ENCODE measurements at regions not wholly inside any gene's neighbourhood (a gene's known extent, or its start where the extent isn't known, plus 50 kb on each side); places are given as distances from the start of the nearest gene placed in this dataset.
A peak's percentile ranks its signal among the peaks of the same experiment; 100 is the strongest.
"Not testable (repeated sequence)": the region's sequence is repeated elsewhere in the genome, so short reads cannot be mapped to it uniquely, and the experiment has no call there.

DNA sequence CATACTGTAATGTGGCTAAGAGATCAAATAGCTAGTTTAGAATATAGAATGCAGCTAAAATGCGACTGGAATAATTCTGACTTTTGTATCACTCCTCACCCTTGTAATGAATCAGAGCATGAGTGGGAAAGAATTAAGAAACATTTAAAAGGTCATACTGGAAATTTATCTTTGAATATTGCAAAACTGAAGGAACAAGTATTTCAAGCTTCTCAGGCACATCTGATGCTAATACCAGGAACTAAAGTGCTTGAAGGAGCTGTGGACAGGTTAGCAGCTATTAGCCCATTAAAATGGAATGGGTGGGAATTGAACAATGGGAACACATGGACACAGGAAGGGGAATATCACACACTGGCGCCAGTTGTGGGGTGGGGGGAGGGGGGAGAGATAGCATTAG lies 144.2 kb upstream of the ZNF91 start:
- ATAC-seq (no peak), DNase-seq (ENCODE audit: missing footprints) (no peak)
- intact Hi-C loops (cut with DNase I) = no loop called here

- DNase-seq (ENCODE audit: missing footprints); intact Hi-C loops (cut with DNase I); ATAC-seq: not testable (repeated sequence)
Observed at GRCh38 chr19:23537136-23537535, 141.9 kb upstream of the ZNF91 start.

DNA sequence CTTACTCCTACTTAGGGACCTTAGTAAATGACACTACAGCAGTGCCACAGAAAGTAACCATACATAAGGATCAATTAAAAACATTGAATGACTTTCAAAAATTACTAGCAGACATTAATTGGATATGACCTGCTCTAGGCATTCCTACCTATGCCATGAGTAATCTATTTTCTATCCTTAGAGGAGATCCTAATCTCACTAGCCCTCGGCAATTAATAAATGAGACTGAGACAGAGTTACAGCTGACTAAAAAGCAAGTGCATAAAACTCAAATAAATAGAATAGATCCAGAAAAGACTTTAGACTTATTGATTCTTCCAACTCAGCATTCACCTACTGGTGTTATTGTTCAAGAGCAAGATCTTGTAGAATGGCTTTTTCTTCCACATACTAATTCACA lies 141.1 kb upstream of the ZNF91 start:
- DNase-seq (ENCODE audit: missing footprints); ATAC-seq; intact Hi-C loops (cut with DNase I): not testable (repeated sequence)

DNA sequence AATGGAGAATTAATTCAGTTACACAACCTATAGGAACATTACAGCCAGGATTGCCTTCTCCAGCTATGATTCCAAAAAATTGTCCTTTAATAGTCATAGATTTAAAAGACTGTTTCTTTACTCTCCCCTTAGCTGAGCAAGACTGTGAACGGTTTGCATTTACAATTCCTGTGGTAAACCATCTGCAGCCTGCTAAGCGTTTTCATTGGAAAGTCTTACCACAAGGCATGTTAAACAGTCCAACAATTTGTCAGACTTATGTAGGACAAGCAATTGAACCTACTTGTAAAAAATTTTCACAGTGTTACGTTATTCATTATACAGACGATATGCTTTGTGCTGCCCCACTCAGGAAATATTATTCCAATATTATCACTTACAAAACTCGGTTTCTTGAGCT lies 140.6 kb upstream of the ZNF91 start:
- ATAC-seq = not testable (repeated sequence)

DNA sequence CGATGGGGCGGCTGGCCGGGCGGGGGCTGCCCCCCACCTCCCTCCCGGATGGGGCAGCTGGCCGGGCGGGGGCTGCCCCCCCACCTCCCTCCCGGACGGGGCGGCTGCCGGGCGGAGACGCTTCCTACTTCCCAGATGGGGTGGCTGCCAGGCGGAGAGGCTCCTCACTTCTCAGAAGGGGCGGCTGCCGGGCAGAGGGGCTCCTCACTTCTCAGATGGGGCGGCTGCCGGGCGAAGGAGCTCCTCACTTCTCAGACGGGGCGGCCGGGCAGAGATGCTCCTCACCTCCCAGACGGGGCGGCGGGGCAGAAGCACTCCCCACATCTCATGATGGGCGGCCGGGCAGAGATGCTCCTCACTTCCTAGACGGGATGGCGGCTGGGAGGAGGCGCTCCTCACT lies 138.2 kb upstream of the ZNF91 start:
- intact Hi-C loops (cut with DNase I); ATAC-seq; DNase-seq (ENCODE audit: missing footprints): not testable (repeated sequence)

More for the DNA sequence above, 140.6 kb upstream of the ZNF91 start:
- intact Hi-C loops (cut with DNase I); DNase-seq (ENCODE audit: missing footprints): not testable (repeated sequence)

GRCh38 chr19:23531976-23532375 lies 136.7 kb upstream of the ZNF91 start:
- no peak for ATAC-seq
- no peak for DNase-seq (ENCODE audit: missing footprints)
- intact Hi-C loops (cut with DNase I) = no loop called here

- ATAC-seq = no peak
- intact Hi-C loops (cut with DNase I) = no loop called here
Observed at GRCh38 chr19:23531231-23531790, 136.0 kb upstream of the ZNF91 start.

DNA sequence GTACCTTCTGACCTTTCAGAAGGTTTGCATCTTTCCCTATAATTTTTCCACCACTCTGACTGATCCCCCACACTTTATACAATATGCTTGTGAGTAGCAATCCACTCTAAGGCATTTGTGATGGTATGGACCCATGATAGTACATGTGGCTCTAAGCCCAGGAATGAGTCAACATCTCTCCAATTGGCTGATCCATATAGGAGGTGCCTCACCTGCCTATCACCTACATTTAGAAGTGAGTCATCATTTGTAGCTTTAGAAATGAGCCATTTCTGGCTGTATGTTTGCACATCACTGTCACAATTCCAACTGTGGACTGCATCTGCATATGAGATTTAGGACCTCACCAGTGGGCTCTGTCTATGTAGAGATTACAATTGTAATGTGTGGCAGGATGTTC lies 133.1 kb upstream of the ZNF91 start:
- intact Hi-C loops (cut with DNase I) = no loop called here
- ATAC-seq (no peak), DNase-seq (ENCODE audit: missing footprints) (no peak)

More at GRCh38 chr19:23531231-23531790, 136.0 kb upstream of the ZNF91 start:
- no peak for DNase-seq (ENCODE audit: missing footprints)

- DNase-seq (ENCODE audit: missing footprints) (no peak), ATAC-seq (no peak)
- intact Hi-C loops (cut with DNase I) = no loop called here
Observed at GRCh38 chr19:23527797-23528196, 132.5 kb upstream of the ZNF91 start.

DNA sequence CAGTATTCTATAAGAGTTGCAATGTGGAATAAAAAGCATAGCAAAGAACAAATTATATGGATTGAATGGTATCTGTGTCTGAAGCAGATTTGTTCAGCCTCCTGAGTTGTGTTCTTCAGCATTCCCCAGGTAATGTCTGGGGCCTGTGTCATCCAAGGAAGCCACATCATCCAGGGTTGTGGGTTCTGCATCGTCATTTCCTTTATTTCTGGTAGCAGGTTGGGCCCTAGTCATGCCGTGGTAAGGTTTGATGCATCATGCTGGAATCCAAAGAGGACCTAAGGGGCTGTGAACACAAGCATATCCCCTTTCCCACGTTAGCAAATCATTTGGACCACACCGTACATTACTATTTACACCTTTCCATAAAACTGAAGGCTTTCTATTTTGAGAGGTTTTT lies 131.0 kb upstream of the ZNF91 start:
- no peak for DNase-seq (ENCODE audit: missing footprints)
- intact Hi-C loops (cut with DNase I) = no loop called here
- ATAC-seq = no peak

- intact Hi-C loops (cut with DNase I) = no loop called here
- no peak for ATAC-seq
- no peak for DNase-seq (ENCODE audit: missing footprints)
Observed at GRCh38 chr19:23525276-23525852, 130.1 kb upstream of the ZNF91 start.

- DNase-seq (ENCODE audit: missing footprints) = no peak
- intact Hi-C loops (cut with DNase I) = loop anchor here (5.0 kb wide), 1 partner anchor 142 kb away; no protein-coding TSS in a partner anchor
- peak; percentile 87 for ATAC-seq
Observed at GRCh38 chr19:23523863-23524262, 128.6 kb upstream of the ZNF91 start.

DNA sequence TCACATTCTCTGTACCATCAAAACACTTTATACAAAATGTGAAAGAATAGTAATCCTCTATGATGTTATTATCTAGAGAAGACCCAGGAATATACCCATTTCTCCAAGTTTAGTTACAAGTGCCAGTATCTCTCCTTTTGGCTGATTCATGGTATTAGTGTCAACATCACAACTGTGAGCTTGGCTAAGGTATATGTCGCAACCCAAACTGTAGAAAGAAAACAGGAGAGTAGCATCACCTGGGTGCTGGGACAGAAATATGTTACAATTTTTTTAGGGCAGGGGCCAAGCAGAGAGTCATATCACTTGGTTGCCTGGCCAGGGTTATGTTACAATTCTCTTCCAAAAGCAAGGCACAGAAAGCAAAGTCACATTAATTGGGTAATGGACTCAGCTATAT lies 127.2 kb upstream of the ZNF91 start:
- no peak for DNase-seq (ENCODE audit: missing footprints)
- intact Hi-C loops (cut with DNase I) = loop anchor here (5.0 kb wide), 1 partner anchor 140 kb away; no protein-coding TSS in a partner anchor
- no peak for ATAC-seq

- ATAC-seq = no peak
- no peak for DNase-seq (ENCODE audit: missing footprints)
- intact Hi-C loops (cut with DNase I) = loop anchor here (5.0 kb wide), 1 partner anchor 139 kb away; no protein-coding TSS in a partner anchor
Observed at GRCh38 chr19:23521471-23521870, 126.2 kb upstream of the ZNF91 start.

DNA sequence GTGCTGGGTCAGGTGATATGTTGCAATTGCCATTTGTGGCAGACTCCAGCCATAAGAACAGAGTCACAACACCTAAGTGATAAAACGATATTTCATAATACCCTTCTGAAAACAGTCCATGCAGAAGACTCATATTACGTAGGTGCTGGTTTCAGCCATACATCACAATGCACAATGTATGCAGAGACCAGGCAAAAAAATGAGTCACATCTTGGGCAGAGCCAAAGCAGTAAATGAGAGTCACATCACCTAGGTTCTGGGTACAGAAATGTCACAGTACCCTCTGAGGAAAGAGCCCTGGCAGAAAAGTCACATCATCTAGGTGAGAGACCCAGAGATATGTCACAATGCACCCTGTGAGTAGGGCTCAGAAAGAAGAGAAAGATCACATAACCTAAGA lies 125.2 kb upstream of the ZNF91 start:
- no peak for ATAC-seq
- intact Hi-C loops (cut with DNase I) = loop anchor here (5.0 kb wide), 1 partner anchor 138 kb away; no protein-coding TSS in a partner anchor
- DNase-seq (ENCODE audit: missing footprints) = no peak

DNA sequence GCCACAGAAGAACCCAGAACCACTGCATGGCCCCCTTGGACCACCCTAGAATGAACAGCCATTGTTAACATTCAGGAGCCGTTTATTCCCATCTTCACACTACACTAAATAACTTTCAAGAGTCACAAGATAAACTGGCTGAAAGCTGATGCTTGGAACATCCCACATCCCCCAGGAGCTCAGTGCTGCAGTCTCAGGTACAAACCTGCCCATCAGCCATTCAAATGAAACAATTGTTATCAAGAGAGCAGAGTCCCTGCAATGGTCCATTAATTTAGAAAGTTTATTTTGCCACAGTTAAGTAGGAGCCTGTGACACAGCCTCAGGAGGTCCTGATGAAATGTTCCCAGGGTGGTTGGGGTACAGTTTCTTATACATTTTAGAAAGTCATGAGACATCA lies 123.8 kb upstream of the ZNF91 start:
- intact Hi-C loops (cut with DNase I) = no loop called here
- DNase-seq (ENCODE audit: missing footprints) (no peak), ATAC-seq (no peak)

- intact Hi-C loops (cut with DNase I) = no loop called here
- ATAC-seq (no peak), DNase-seq (ENCODE audit: missing footprints) (no peak)
Observed at GRCh38 chr19:23516266-23516665, 121.0 kb upstream of the ZNF91 start.

GRCh38 chr19:23515551-23515950 lies 120.3 kb upstream of the ZNF91 start:
- intact Hi-C loops (cut with DNase I) = no loop called here
- ATAC-seq (no peak), DNase-seq (ENCODE audit: missing footprints) (no peak)

DNA sequence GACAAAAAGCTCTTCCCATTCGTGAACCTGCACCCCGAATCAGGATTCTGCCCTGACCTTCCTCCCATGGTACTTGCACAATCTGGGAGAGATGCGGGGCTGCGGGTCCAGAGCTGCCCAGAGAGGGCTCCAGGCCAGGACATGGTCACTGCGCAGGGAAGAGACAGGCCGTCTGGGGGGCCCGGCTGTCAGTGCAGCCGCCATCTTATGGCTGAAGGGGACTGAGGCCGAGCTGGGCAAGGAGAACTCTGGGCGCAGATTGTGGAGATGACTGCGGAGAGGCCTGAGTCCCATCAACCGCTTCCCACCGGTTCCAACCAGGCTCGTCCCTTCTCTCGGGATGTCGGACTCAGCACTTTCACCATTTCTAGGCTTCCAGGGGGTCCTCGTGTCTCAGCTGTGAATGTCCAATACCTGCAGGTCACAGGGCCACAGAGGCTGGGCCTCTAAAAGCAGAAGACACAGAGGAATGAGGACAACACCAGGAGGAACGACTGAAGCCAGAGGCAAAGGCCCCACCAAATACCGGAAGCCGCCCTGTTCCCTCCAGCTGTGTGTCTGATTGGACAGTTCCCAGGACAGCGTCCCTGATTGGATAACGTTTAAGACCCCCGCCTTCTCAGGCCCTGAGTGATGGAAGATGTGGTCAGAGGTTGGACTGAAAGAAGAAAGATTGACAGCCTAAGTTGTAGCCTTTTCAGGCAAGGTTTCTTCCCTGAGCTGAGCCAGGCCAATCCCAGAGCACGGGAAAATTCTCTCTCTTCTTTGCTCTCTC lies 117.1 kb upstream of the ZNF91 start:
- intact Hi-C loops (cut with DNase I) = no loop called here
- ATAC-seq = no peak
- no peak for DNase-seq (ENCODE audit: missing footprints)
